H1 (cell line): ENCODE measurements at regions not wholly inside any gene's neighbourhood (a gene's known extent, or its start where the extent isn't known, plus 50 kb on each side); places are given as distances from the start of the nearest gene placed in this dataset.

Source experiments
- JUND ChIP-seq: IDR thresholded peaks from 2 replicates; pipeline ENCODE4 v1.6.1; 2011; ENCODE audit warnings: mild to moderate bottlenecking, improper control_type of control experiment, low read length
- MAFK ChIP-seq: IDR thresholded peaks from 2 replicates; pipeline ENCODE4 v1.6.1; 2012; ENCODE audit warnings: low read depth, mild to moderate bottlenecking, improper control_type of control experiment, low read length
- PHF8 ChIP-seq: fragments of 200-600 bp; sonication (generic); conservative IDR thresholded peaks from 2 replicates; pipeline ENCODE4 v1.7.1; 2012; ENCODE audit warnings: low read depth, mild to moderate bottlenecking, inconsistent platforms, low read length, moderate library complexity

GRCh38 chr3:135844386-135844785 lies 121.1 kb upstream of the PPP2R3A start (continued):
- no peak for TF ChIP-seq MAFK
- no peak for TF ChIP-seq JUND
- TF ChIP-seq PHF8: no peak
- TF ChIP-seq, all 59 proteins: peak for 0
